Heart left ventricle (tissue), 13 donors: ENCODE measurements at regions not wholly inside any gene's neighbourhood (a gene's known extent, or its start where the extent isn't known, plus 50 kb on each side); places are given as distances from the start of the nearest gene placed in this dataset.

Experiments
- CTCF ChIP-seq, 12 donors: fragments of 200-600 bp; sonication (generic) in 4 of 12; IDR thresholded peaks; one replicate each; pipeline versions ENCODE4 v1.5.0 to v1.8.0; 2018 to 2022; ENCODE audit warnings: antibody characterized with exemption in 12 of 12, mild to moderate bottlenecking in 5 of 12
- POLR2A ChIP-seq, 2 donors: fragments of 450-650 bp; IDR thresholded peaks; one replicate each; pipeline ENCODE4 v1.6.1; 2017; ENCODE audit warnings: antibody characterized with exemption in 2 of 2, mild to moderate bottlenecking in 2 of 2, moderate library complexity in 2 of 2
- donor health status: ischemic (EF 13 %, LVEDD 7.1; RV severe dilation, severe dysfunction).
- donor health status: DM: no; HTN: yes; CAD: no.
- donor health status: DM: no; HTN: no; CAD: no.
- donor health status: ischemic (EF 25% LVEDD 6.9; RV normal size, moderate dysfunction).
- donor health status: ischemic (EF 25% LVEDD 5.7; RV mildly dilated, moderate dysfunction).
- donor health status: ischemic (EF 35%, LVEDD 5.7; RV mildly dilated, moderate dysfunction).
- donor health status: nonischemic (EF 11% LVEDD 7.7; RV severe dilation, severe dysfunction).
- donor health status: DM: yes; HTN: yes; CAD: no.
- donor health status: PGD.
- donor health status: ischemic (EF 29% LVEDD 5.4; RV normal size, mild dysfunction).
- donor health status: nonischemic (EF 23%, LVEDD 6.1; RV moderate dilation, normal function).

DNA sequence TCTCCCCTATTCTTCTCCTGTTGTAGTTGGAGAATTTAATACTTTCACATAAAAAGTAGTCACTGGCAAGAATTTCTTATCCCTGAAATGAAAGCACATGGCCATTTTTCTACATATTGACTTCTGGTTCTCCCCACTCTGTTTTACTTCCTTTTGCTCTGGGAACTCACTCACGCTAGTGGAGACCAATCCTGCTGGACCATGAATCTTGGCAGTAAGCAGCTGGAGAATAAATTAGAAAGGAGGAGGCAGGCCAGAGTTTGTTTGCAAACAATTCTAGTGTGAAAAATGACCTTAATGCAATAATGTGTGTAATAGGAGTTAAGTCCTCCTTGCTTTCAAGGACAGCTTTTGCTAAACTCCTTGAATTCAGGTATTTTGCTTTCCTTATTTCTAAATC lies 412.3 kb upstream of the CHORDC1 start:
- no peak for TF ChIP-seq CTCF (IDR thresholded peaks at IDR 0.05)
- no peak for TF ChIP-seq POLR2A (IDR thresholded peaks at IDR 0.05)
